HG02870 (cell line): ENCODE measurements at regions not wholly inside any gene's neighbourhood (a gene's known extent, or its start where the extent isn't known, plus 50 kb on each side); places are given as distances from the start of the nearest gene placed in this dataset.
"Not testable (repeated sequence)": the region's sequence is repeated elsewhere in the genome, so short reads cannot be mapped to it uniquely, and the experiment has no call there.

Experiments used
- ATAC-seq: cut with Tn5 transposase; IDR thresholded peaks from one replicate; pipeline ENCODE4 v1.9.1; 2021; ENCODE audit warnings: mild to moderate bottlenecking, moderate library complexity; ENCODE audit not compliant: unreplicated experiment

DNA sequence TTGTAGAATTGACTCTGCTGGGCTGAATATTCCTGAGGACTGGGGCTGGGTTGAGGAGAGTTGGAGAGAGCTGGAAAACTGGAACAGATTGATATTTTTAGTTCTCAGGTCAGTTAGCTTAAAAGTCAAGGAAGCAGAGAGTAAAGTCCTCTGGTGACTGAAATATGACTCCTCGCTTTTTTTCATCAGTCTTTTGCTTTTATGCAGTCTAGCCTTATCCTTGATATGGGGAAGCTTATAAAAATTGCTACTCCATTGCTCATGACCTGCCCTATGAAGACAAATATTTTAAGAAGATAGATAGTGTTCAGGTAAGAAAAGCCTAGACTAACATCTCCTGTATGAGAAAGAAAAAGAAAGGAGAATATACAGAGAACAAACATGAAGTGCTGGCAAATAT is 152.7 kb downstream of the C4orf33 start:
- no peak for ATAC-seq

DNA sequence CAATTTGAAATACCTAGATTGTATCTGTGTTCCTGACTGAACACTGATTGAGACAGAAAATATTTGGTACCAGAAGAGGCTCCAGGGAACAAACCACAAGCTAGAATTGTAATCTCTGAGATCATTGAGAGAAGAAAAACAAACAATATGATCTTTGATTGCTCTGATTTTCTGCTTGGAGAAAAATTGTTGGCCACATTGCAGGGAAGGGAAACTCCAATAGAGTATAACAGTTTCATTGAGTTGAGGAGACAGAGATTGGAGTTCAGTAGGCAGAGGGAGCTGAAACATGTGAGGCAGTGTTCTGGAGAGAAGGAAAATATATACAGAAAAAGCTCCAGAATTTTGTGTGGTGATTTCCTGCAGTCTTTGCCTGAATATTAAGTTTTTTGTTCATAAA is 158.2 kb downstream of the C4orf33 start:
- ATAC-seq: no peak

DNA sequence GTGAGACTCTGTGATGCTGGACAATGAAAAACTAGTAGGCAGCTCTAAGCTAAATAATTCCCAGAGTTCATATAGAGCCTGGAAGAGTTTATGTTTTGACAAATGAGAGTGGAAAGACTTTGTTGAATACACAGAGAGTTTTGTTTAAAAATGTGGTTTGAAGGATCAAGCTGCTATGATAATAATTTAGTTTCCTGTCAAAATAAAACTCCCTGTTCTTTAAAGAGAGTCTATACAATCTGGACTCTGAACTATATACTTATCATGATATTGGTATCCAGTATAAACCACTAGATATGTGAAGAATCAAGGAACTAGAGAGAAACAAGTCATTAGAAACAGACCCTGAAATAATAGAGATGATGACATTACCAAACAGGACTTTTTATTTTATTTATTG is 158.6 kb downstream of the C4orf33 start:
- ATAC-seq: no peak

DNA sequence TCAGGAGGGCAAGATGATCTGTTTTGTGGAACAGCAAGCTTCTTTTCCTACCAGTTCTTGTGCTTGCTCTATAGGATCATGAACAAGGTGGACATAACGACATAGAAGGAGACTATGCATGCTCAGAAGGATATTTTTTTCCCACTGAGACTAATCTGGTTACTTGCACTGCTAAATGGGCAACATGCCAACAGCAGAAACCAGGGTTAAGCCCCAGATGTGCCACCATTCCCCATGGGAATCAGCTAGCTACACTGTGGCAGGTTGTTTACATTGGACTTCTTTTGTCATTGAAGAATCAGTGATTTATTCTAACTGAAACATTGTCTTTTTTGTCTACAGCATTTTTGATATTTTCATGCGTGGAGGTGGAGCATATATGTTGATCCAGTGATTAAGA is 165.6 kb downstream of the C4orf33 start:
- ATAC-seq: no peak

DNA sequence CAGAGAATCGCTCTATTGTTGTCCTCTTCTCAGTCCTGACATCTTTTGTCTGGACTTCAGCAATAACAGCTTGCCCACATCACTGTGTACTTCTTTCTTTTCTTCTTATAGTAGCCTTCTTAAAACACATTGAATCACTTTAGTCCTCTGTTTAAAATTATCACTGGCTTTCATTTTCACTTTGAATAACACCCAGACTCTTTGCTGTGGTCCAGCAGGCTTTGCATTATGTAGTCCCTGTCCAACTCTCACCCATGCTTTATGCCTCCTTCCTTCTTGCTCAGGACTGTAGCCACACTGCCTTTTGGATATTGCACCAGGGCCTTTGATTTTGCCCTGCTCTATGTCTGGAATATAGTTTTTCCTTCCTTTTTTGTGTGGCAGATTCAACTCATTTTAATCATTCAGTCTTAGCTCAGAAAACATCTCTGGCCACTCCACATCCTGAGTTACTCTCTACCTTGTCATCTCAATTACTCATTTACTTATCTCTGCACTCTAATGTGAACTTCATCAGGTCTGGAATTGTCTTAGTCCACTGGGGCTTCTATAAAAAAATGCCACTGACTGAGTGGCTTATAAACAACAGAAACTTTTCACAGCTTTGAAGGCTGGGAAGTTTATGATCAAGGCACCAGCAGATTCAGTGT is 168.2 kb downstream of the C4orf33 start:
- ATAC-seq: peak; percentile 98

DNA sequence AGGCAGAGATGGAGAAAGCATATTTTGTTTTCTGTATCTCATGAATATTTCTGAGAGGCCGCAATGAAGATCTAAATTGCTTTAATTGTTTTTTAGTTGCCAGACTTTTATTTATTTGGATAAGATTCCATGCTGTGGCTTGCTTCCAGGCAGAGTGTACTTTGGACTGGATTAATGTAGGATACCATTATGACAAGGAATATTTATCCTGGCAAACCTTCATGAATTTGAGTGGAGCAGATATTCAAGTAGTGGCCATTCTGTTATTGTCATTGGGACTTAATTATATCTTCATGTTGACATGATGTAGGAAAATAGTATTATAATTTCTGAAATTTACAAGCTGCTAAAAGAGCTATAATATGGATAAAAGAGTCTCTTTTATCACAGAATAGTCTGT is 182.9 kb downstream of the C4orf33 start:
- no peak for ATAC-seq

DNA sequence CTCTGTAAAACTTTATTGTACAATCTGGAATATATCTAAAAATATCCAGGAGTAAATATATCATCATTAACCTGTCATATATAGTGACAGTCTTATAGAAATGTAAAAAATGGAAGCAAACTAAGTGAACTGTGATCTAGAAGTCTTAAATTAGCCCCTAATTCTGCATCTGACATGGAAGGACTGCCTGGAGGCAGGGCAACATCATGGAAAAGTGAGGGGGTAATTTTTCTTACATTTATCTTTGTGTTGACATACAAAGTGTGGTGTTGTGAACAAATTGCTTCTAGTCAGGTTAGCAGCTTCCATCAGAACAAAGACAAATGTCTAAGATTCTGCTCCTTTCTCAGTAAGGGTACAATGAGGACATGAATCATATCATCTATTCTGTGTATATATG is 186.3 kb downstream of the C4orf33 start:
- no peak for ATAC-seq

DNA sequence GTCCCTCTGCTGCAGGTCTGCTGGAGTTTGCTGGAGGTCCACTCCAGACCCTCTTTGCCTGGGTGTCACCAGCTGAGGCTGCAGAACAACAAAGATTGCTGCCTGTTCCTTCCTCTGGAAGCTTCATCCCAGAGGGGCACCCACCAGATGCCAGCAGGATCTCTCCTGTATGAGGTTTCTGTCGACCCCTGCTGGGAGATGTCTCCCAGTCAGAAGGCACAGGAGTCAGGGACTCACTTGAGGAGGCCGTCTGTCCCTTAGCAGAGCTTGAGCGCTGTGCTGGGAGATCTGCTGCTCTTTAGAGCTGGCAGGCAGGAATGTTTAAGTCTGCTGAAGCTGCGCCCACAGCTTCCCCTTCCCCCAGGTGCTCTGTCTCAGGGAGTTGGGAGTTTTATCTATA is 196.2 kb downstream of the C4orf33 start:
- not testable (repeated sequence) for ATAC-seq

DNA sequence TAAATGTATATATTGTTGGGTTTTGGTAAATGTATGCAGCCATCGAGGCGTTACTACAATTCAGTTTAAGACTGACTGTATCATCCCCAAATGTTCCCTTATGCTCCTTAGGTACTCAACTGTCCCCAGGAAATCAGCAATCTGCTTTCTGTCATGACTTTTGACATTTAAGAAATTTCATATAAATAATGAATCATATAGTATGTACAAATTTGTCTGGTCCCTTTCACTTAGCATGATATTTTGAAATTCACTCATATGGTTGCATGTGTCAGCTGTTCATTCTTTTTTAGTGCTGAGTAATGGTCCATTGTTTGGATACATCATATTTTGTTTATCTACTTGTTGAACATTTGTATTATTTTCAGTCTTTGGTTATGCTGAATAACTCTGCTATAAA is 218.8 kb downstream of the C4orf33 start:
- ATAC-seq: no peak

DNA sequence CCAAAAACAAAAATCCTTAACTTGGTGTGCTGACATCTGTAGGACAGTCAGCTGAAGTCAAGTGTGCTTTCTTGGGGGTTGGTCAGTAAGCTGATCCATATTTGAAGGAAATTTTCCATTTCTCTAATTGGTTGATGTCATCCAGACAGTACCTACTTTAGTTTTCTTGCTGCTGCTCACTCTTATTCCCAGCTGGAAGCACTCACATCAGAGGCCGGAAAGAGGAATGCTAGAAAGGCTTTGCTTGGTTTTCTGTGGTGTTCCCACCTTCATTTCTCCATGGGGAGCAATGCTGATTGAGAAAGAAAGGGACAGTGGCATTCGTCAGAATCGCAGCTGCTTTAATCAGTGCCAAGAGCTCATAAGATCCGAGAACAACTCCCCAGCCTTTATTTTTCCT is 227.0 kb downstream of the C4orf33 start:
- ATAC-seq: no peak

DNA sequence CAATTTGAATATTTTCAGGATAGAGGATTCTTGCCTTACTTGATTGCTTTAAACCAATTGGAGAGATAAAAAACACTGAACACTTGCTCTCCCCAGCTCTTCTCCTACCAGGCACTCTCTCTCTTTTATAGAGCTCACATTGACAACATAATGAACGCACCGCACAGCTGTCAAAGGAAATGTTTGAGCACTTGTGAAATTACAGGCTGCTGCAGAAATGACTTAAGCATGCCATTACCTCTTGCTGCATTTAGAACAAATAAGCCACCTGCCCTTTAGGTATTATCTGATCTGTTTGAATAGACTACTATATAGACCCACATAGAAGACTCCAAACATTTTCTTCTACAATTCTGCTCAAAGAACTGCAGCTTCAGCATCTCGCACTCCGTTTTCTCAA is 227.7 kb downstream of the C4orf33 start:
- no peak for ATAC-seq

DNA sequence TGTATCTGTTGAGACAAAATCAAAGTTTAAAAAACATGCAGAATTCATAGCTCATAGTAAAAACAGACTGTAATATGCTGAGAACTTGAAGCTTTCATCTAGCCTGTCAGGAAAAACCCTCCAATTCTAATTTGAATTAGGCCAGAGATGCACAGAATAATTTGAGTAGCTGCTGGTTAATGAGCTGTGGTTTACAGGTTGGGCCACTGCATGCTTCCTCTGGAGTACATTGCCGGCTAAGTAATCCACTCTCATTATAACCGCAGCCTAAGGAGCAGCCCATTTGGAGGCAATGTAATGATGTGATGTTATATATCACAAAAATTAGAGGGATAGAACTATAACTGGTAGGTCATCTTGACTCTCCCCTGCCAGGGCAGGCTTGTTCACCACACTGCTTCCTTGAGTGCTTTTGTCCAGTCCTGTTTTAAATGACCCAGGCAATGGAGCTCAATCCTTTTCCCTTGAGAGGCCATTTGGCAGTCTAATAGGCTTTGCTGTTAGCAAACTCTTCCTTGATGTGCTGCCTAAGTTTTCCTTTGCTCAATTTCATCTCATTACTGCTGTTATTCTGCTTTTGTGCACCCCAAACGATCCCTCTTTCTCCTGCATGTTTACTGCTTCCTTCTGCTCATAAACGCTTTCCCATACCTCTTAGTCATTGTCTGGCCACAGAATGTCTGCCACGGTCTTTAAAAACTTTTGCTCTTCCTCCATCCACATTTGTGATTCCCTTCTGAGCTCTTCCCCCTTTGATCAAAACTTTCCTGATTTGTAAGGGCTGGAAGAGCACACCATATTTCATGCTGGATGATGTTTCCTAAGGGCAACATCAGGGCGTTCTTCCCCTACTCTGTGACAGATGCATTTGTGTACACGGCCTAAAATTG is 230.9 kb downstream of the C4orf33 start:
- ATAC-seq: no peak

DNA sequence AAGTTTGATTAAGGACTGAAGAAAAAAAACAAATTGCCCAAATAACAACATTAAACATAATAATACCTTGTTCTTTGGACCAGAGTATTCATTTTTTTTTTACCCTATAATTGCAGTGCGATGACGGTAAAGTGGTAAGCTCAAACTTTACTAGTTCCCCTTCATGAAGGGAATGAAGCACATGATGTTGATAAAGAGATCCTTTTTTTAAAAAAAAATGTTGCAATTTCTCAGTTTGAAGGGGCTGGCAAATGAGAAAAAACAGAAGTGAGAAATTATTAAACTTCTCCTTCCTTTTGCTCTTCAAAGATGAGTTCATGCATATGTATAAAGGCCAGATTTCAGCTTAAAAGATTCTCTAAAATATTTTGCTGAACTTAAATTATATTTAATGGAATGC is 231.7 kb downstream of the C4orf33 start:
- ATAC-seq: no peak

DNA sequence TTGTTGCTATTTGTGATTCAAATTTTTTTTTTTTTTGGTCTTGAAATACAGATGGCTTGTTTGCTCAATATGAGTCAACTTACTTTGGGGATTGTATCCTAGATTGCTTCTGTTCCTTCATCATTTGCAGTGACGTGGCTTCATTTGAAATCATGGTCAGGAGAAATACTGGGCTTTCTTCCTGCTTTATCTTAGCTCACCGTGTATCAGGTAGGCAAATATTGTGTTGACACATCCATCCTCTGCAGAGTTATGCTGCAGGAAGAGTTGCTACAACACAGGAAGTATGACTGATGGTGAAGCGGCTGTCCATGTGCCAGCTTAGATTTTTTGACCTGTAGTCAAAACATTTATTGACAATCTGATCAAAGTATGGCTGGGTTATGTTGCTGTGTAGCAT is 232.2 kb downstream of the C4orf33 start:
- no peak for ATAC-seq

DNA sequence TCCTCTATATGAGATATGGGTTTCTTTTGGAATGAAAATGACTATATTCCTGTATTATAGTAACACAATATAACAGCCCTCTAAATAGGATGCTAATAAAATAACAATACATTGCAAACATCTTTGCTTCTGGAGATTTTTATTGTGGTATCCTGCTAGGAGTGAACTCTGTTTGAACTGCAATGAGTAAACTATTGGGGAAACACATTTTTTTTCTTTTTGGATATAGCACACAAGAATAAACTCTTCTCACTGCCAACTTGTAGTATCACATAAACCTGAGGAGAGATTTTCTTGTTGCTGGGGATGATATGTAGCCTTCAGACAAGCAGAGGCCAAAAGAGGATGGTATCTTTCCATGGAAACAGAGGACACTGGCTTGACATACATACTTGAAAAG is 238.2 kb downstream of the C4orf33 start:
- ATAC-seq: no peak

DNA sequence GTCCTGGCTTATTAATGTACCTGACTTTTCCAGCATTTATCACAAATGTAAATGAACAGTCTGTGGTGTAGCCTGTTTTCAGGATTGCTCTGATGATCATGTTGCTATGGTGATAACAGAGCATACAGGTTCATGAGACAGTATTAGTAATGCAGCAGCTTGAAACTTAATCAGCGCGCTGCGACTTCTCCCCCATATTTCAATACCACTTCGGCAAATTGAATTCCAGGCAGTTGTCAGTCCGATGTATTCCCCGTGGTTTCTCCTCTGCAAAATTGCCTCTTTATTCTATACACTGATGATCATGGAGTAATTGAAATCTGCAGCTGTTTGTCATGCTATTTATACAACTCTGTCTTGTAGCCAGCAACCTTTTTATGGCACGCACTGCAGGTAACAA is 239.3 kb downstream of the C4orf33 start:
- ATAC-seq: no peak

DNA sequence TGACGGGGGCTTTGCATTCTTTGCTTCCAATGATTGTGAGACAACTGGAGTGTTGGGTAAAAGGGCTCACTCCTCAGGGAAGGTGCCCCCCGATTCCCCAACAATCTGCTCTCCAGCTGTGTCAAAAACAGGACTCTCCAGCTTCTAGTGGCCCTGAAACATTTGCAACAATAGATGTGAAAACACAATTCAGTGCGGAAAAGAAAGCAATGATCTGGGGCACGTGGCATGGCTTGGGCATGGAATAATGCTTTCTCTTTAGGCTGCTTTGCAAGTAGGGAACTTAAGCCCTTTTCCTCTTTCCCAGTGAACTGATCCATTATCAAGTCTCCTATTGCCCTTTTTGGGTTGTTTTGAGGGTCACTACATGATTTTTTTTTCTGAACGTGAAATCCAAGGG is 239.9 kb downstream of the C4orf33 start:
- no peak for ATAC-seq

DNA sequence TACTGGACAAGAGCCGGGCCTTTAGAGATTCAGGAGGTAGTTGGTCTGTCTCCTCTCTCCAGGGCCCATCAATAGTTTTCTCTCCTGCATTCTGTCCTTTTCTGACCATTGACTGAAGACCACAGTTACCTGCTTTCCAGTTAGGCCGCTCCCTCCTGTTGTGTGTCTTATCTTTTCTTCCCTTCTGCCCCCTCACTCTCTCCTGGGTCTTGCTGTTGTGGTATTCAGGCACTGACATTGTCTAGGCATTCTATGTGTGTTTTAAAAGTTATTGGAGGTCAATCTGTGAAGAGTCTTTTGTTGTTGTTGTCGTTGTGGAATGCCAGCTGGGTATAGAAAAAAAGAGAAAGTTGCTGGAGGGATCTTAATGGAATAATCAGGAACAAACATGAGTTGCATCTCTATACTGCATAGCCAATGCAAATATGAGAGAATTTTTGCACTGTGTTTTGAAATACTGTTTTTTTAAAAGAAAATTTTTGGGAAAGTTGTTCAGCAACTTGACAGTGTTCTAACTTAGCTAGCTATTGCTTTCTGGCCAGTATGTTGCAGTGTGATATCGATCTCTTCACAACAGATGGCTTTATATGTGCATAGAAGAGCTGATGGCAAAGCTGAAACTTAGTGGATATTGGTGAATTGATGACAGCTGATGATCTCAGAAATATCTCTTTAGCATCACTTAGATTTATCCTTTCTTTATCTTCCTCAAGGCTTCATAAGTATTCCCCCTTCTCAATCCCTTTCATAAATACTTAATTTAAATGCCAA is 240.7 kb downstream of the C4orf33 start:
- no peak for ATAC-seq

DNA sequence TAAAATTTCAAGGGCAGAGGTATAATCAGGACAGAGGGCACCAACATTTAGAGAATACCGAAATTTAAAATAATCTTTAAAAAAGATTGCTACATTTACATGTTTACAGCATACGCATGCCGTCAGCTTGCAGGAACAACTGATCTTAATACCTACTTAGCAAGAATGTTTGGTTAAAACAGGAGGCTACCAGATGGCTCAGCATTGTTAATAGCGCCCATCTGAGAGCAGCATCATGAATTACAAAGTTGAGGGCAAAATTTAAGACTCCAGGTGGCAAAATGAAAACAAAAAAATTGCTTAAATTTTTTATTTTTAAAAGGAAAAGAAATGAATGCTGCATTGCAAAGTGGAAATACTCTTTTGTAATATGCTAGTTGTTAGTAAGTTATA is 241.3 kb downstream of the C4orf33 start:
- ATAC-seq: no peak

DNA sequence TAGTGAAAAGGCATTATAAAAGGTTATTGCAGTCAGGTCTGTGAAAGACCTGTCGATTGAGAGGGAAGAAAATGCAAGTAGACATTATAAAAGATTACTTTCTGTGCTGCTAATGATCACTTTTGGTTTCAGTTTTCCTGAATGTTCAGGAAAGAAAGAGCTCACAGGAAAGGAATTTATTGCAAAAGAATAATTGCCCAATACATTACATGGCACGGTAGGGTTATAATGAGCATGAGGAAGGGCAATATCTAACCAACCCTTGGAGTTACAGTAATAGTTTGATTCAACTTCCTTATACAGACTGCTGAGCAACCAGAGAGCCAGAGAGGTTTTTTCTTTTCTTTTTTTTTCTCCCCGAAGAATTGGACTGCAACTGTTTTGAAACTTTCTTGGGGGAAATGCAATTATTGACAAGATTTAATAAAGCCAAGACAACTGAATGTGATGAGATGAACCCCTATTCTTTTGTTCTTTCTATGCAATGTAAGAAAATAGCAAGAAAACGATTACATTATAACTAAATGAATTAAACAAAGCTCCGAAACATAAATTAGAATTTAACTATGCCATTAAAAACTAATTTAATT is 247.0 kb downstream of the C4orf33 start:
- no peak for ATAC-seq

DNA sequence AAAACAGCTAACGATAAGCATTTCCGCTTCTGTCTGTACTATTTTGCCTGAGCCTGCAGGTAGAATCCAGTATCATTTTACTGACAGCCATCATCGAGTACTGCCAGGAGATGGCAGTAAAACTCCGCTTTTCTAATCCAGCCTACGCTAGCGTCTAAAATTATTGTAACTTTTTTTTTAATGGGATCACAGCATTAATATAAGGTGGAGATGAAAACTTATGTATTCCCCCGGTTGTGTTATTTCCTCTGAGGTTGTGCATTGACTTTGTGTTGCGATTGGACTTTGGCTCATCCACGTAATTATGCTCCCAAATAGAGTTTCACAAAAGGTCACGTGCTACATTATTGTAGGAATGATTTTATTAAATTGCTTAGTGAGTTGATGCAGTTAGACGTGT is 248.1 kb downstream of the C4orf33 start:
- ATAC-seq: no peak
